HG03045 (cell line): ENCODE measurements at regions not wholly inside any gene's neighbourhood (a gene's known extent, or its start where the extent isn't known, plus 50 kb on each side); places are given as distances from the start of the nearest gene placed in this dataset.

Source experiments
- ATAC-seq: cut with Tn5 transposase; IDR thresholded peaks from one replicate; pipeline ENCODE4 v1.9.1; 2021; ENCODE audit warnings: mild to moderate bottlenecking, moderate library complexity; ENCODE audit not compliant: unreplicated experiment

DNA sequence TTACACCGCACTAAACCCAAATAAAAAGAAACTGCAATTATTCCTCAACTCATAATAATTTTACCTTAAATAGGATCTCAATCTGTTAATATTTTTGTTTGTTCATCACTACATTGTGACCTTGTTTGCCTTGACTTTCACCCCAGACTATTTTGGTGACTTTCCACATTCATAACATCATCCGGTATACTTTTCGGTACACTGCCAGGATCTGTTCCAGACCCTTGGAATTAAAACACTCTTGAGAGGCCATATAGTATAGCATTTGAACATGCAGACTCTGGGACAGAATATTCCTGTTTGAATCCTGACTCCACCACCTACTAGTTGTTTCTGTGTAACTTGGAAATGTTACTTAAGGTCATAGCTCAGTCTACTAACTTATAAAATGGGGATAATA is 577.4 kb downstream of the METTL4 start:
- ATAC-seq, result no peak

DNA sequence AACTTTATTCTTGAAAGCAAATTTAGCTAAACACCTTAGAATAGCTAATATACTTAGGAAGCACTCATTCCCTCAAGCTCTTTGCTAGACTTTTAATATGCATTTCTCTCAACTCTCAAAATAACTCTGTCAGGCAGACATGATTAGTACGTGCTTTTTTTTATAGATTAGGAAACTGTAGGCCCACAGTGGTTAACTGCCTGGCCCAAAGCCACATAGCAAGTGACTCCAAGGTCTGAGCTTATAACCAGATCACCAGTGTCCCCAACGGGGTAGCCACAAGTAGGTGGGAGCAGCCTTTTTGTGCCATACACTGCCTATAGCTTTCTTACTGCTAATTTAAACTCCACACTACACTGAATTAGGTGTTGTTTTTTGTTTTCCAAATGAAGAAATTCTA is 576.8 kb downstream of the METTL4 start:
- no peak for ATAC-seq

GRCh38 chr18:1995041-1995612 is 576.2 kb downstream of the METTL4 start:
- no peak for ATAC-seq

- no peak for ATAC-seq
Observed at GRCh38 chr18:1998121-1998520, 573.2 kb downstream of the METTL4 start.

DNA sequence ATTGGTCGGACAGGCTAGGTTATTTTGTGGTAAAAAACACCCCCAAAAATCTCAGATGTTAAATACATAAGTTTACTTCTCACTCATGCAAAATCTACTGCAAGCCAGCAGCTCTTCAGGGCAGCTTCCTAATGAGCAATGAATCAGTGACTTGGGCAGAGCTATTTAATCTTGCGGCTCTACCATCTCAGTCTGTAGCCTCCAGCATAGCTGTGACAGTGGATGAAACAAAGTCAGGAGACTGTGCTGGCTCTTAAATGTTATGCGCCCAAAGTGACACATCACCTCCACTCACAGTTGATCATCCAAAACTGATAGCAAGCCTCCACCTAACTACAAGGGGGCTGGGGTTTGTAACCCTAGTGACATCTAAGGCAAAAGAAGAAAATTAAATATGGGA is 571.9 kb downstream of the METTL4 start:
- no peak for ATAC-seq

DNA sequence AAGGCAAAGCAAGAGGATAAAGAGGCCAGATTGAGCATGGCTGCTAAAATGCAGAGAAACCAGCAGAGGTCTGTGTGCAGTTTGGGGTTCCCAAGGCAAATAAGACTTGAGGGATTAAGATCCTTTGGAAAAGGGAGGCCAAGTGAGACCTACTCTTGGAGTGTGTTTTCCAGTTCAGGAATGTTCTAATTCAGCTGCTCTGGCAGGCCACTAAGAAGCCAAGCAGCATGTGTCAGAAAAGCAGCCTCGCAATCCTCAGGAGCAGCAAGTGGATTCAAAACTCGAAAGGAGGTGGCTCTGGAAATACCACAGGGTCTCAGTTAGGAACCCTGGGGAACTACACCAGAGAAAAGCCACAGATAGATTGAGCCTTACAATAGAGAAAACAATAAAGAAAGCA is 569.2 kb downstream of the METTL4 start:
- ATAC-seq, result no peak

GRCh38 chr18:2002604-2003003 is 568.7 kb downstream of the METTL4 start:
- no peak for ATAC-seq

DNA sequence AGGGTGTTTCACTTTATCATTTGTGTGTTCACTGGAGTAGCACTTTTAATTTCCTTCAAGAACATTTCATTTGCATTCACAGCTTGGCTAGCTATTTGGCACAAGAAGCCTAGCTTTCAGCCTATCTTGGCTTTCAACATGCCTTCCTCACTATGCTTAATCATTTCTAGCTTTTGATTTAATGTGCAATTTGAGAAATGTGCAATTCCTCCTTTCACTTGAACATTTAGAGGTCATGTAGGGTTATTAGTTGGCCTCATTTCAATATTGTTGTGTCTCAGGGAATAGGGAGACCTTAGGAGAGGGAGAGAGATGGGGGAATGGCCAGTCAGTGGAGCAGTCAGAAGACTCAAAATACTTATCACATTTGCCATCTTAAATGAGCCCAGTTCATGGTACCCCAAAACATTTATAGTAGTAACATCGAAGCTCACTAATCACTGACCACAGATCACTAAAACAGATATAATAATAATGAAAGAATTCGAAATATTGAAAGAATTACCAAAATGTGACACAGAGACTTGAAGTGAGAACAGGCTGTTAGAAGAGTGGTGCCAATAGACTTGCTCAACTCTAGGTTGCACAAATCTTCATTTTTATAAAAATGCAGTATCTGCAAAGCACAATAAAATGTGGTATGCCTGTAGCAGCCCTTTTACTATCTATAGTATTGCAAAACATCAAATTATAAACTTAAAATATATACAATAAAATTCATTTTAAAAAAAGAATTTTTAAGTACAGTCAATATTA is 561.2 kb downstream of the METTL4 start:
- no peak for ATAC-seq

DNA sequence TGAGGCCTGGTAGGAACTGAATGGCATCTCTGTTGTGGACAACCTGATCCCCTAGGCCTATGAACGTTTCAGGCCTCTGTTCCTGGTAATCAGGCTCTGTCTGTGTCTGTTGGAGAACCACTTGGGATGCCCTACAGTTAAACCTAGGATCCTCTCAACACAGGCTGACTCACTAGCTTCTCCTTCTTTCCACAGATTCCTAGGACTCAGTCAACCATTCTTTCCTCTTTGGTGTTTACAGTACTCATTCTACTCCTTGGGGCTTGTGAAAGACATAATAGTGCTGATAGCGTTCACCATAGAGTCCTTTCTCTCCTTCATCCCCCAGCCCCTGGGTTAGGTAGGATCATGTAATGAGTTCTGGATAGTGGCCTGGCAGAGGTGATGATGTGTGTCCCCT is 544.3 kb downstream of the METTL4 start:
- ATAC-seq, result no peak

DNA sequence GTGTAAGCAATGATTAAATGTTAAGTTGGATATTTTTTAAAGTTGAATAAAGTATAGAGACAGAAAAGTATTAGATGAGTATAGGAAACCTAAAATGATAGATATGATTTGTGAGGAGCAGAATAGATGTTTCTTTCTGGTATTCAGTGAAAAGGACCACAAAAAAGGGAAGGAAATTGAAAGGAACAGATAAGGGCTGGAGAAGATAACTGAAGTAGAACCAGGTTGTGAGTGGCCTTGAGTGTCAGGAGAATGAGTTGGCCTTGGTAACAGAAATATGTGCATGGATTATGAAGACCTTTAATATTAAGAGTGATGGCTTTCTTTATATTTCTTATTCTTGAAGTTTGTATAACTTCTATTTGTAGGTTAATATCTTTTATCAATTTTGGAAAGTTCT is 543.5 kb downstream of the METTL4 start:
- ATAC-seq, result no peak

DNA sequence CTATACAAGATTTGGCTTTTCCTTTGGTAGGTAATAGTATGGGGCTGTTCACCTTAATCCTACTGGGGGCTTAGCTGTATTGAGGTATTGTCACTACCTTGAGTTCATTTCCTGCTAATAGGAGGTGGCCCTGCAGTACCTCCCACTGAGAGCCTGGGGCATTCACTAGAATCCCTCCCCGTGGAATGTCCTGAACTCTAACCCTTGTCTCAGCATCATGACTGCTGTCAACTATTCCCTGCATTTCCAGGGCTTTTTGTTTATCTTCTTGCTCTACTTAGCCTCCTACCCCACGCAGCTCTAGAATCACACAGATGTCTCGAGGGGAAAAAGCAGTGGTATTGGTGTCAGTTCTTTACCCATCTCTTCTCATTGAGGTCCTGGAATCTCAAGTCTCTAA is 542.3 kb downstream of the METTL4 start:
- no peak for ATAC-seq

DNA sequence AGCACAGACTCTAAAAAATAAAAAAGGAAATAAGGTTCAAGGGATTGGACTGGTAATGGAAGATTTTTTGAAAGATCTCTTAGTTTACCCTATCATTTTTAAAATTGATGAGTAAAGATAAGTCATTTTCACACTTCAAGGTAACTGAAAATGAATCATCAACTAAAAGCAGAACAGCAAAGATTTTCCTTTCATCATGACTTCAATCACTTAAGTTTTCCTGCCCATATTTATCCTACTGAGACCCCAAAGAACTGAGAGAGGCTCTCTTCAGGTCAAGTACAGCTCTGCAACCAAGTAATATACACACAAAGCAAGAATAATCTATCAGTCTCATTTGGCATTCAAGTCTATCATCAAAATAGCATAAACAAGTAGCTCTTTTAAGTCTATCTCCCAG is 540.7 kb downstream of the METTL4 start:
- ATAC-seq, result no peak

GRCh38 chr18:2032036-2032435 is 539.3 kb downstream of the METTL4 start:
- ATAC-seq, result no peak

DNA sequence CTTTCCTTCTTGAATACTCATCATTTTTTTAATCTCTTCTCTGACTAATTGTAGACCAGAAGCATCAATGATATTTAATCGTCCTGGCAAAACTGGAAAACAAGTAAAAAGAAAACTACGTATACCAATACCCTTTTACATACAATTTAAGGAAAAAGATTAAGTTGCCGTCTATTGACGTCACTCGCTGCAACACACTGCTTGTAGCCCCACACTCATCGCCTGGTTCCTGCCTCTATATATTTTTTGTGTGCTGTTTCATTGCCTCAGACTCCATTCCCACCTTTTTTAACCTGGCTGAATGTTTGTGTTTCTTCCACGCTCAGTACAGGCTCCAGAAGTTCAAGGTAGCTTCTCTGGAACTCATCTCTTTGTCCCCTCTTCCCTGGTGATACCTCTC is 536.2 kb downstream of the METTL4 start:
- no peak for ATAC-seq

DNA sequence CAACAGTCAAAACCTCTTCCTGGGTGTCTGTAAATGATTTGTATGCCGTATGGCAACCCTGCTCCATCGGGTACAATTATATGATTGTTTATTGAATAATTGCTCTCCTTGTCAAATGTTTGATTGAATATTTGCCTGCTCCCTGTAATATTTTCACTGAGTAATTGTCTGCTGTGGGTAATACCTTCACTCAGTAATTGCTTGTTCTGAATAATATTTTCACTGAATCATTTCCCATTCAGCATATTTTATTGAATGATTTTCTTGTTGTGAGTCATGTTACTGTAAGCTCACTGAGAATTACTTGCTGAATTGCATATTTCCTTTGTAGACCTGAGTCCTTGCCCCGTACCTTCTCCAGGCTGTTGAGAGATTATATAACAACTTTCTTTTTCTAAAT is 535.2 kb downstream of the METTL4 start:
- no peak for ATAC-seq

GRCh38 chr18:2040279-2040678 is 531.0 kb downstream of the METTL4 start:
- ATAC-seq, result no peak

GRCh38 chr18:2049986-2050385 is 521.3 kb downstream of the METTL4 start:
- ATAC-seq, result no peak

- no peak for ATAC-seq
Observed at GRCh38 chr18:2050702-2051201, 520.6 kb downstream of the METTL4 start.

- ATAC-seq, result no peak
Observed at GRCh38 chr18:2053490-2054089, 517.7 kb downstream of the METTL4 start.

GRCh38 chr18:2059336-2059735 is 512.0 kb downstream of the METTL4 start:
- ATAC-seq, result no peak

GRCh38 chr18:2060086-2060485 is 511.2 kb downstream of the METTL4 start:
- no peak for ATAC-seq

DNA sequence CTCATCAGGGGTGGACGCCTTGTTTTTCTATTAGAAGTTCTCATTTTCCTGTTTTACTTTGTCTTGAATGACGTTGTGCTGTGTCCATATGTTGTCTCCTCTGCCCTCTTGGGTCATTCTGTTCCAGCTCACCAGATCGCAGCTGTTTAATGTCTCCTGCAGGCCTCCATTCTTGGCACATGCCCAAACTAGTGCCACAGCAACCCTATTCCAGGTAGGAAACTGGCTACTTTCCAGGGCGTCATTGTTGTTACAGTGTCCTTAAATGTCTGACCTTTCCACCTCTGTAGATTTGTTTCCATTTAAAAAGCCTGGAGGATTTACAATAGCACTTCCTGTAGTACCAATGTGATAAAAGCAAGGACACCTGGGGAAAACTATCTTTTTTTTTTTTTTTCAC is 500.7 kb downstream of the METTL4 start:
- ATAC-seq, result no peak
